Sigmoid colon (tissue), 4 donors: ENCODE measurements at regions not wholly inside any gene's neighbourhood (a gene's known extent, or its start where the extent isn't known, plus 50 kb on each side); places are given as distances from the start of the nearest gene placed in this dataset.

ENCODE experiments used
- EP300 ChIP-seq, 4 donors: sonication (generic); formaldehyde crosslinking; IDR thresholded peaks; one replicate each; pipeline ENCODE4 v1.6.1; 2017; ENCODE audit warnings: antibody characterized with exemption in 4 of 4
- POLR2A ChIP-seq, 2 donors: fragments of 450-650 bp; IDR thresholded peaks; one replicate each; pipeline ENCODE4 v1.6.1; 2016; ENCODE audit warnings: antibody characterized with exemption in 2 of 2, mild to moderate bottlenecking in 2 of 2, moderate library complexity in 2 of 2
- POLR2AphosphoS5 ChIP-seq, 4 donors: sonication (generic); formaldehyde crosslinking; IDR thresholded peaks; one replicate each; pipeline ENCODE4 v1.6.1; 2017; ENCODE audit warnings: antibody characterized with exemption in 4 of 4
- TF ChIP-seq, protein P1 (sequence below), 4 experiments: fragments of 450-650 bp in 3 of 4; fragments of 200-600 bp in 1 of 4; IDR thresholded peaks; one replicate each; pipeline ENCODE4 v1.5.1; 2016 to 2019; ENCODE audit warnings: antibody characterized with exemption in 4 of 4, mild to moderate bottlenecking in 3 of 4, moderate library complexity in 2 of 4

DNA sequence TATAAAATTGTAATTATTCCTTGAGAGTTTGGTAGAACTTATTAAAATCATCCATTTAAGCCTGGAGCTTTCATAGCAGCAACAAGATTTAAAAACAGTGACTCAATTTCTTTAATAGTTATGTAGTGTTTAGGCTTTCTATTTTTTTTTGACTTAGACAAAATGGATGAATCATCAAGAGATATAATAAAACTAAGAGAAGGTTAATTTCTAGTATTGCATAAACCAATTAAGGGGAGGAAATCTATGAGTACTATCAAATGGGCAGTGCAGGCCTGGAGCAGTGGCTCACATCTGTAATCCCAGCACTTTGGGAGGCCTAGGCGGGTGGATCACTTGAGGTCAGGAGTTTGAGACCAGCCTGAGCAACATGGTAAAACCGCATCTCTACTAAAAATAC, 416.3 kb upstream of the USP24 start:
- TF ChIP-seq EP300 (IDR thresholded peaks at IDR 0.05) (no peak), POLR2A (IDR thresholded peaks at IDR 0.05) (no peak), POLR2AphosphoS5 (IDR thresholded peaks at IDR 0.05) (no peak)
- TF ChIP-seq, protein P1, sequence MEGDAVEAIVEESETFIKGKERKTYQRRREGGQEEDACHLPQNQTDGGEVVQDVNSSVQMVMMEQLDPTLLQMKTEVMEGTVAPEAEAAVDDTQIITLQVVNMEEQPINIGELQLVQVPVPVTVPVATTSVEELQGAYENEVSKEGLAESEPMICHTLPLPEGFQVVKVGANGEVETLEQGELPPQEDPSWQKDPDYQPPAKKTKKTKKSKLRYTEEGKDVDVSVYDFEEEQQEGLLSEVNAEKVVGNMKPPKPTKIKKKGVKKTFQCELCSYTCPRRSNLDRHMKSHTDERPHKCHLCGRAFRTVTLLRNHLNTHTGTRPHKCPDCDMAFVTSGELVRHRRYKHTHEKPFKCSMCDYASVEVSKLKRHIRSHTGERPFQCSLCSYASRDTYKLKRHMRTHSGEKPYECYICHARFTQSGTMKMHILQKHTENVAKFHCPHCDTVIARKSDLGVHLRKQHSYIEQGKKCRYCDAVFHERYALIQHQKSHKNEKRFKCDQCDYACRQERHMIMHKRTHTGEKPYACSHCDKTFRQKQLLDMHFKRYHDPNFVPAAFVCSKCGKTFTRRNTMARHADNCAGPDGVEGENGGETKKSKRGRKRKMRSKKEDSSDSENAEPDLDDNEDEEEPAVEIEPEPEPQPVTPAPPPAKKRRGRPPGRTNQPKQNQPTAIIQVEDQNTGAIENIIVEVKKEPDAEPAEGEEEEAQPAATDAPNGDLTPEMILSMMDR (IDR thresholded peaks at IDR 0.05), result no peak
